H9 (cell line): ENCODE measurements at regions not wholly inside any gene's neighbourhood (a gene's known extent, or its start where the extent isn't known, plus 50 kb on each side); places are given as distances from the start of the nearest gene placed in this dataset.

ENCODE experiments used
- DNase-seq: peaks from one replicate; pipeline ENCODE4 v3.0.0-alpha.2; 2017
- H2AFZ ChIP-seq: one replicate; pipeline ENCODE4 v1.6.1; 2013; ENCODE audit warnings: mild to moderate bottlenecking, low read length, control low read depth, moderate library complexity
- H2AK5ac ChIP-seq: 2 replicates; pipeline ENCODE4 v1.6.1; 2013; ENCODE audit warnings: low read length, control low read depth, mixed read lengths; ENCODE audit not compliant: insufficient read length
- H2BK120ac ChIP-seq: one replicate; pipeline ENCODE4 v1.6.1; 2013; ENCODE audit warnings: low read depth, mild to moderate bottlenecking, low read length, control low read depth, inconsistent platforms; ENCODE audit not compliant: poor library complexity, severe bottlenecking
- H2BK12ac ChIP-seq: 2 replicates; pipeline ENCODE4 v1.6.1; 2013; ENCODE audit warnings: low read length, control low read depth, mixed read lengths, low read depth; ENCODE audit not compliant: insufficient read length
- H2BK15ac ChIP-seq: 2 replicates; pipeline ENCODE4 v1.6.1; 2013; ENCODE audit warnings: low read depth, low read length, control low read depth
- H2BK20ac ChIP-seq: one replicate; pipeline ENCODE4 v1.6.1; 2013; ENCODE audit warnings: low read depth, mild to moderate bottlenecking, low read length, control low read depth, inconsistent platforms; ENCODE audit not compliant: poor library complexity, severe bottlenecking
- H2BK5ac ChIP-seq: 2 replicates; pipeline ENCODE4 v1.6.1; 2013; ENCODE audit warnings: low read length, control low read depth, mixed read lengths; ENCODE audit not compliant: insufficient read length
- H3K14ac ChIP-seq: 2 replicates; pipeline ENCODE4 v1.6.1; 2013; ENCODE audit warnings: low read length, control low read depth; ENCODE audit not compliant: insufficient read depth
- H3K18ac ChIP-seq: 2 replicates; pipeline ENCODE4 v1.6.1; 2013; ENCODE audit warnings: low read depth, mild to moderate bottlenecking, mixed read lengths, low read length, control low read depth; ENCODE audit not compliant: insufficient read length
- H3K23ac ChIP-seq: 2 replicates; pipeline ENCODE4 v1.6.1; 2013; ENCODE audit warnings: low read length, control low read depth, mixed read lengths, low read depth; ENCODE audit not compliant: insufficient read length
- H3K23me2 ChIP-seq: 2 replicates; pipeline ENCODE4 v1.6.1; 2013; ENCODE audit warnings: low read depth, mild to moderate bottlenecking, mixed read lengths, low read length, control low read depth; ENCODE audit not compliant: insufficient read length, poor library complexity, severe bottlenecking
- H3K27ac ChIP-seq: 2 replicates; pipeline ENCODE4 v1.5.1; 2013; ENCODE audit warnings: low read length, control low read depth, mixed read lengths, low read depth; ENCODE audit not compliant: insufficient read length
- H3K27me3 ChIP-seq: 2 replicates; pipeline ENCODE4 v1.6.1; 2013; ENCODE audit warnings: low read length, control low read depth, inconsistent platforms; ENCODE audit not compliant: insufficient read depth
- H3K4ac ChIP-seq: 2 replicates; pipeline ENCODE4 v1.6.1; 2013; ENCODE audit warnings: low read depth, mild to moderate bottlenecking, control low read depth, inconsistent platforms, low read length, moderate library complexity
- H3K4me1 ChIP-seq: 2 replicates; pipeline ENCODE4 v1.6.1; 2013; ENCODE audit warnings: low read length, control low read depth, inconsistent platforms; ENCODE audit not compliant: insufficient read depth
- H3K4me2 ChIP-seq: 2 replicates; pipeline ENCODE4 v1.6.1; 2013; ENCODE audit warnings: low read length, control low read depth, mixed read lengths; ENCODE audit not compliant: insufficient read length, insufficient read depth
- H3K56ac ChIP-seq: 2 replicates; pipeline ENCODE4 v1.6.1; 2013; ENCODE audit warnings: low read depth, mild to moderate bottlenecking, mixed read lengths, low read length, control low read depth; ENCODE audit not compliant: insufficient read length
- H3K79me1 ChIP-seq: 2 replicates; pipeline ENCODE4 v1.6.1; 2013; ENCODE audit warnings: low read depth, mild to moderate bottlenecking, moderate library complexity, low read length, control low read depth, inconsistent platforms; ENCODE audit not compliant: insufficient read depth, poor library complexity, severe bottlenecking
- H3K79me2 ChIP-seq: 2 replicates; pipeline ENCODE4 v1.6.1; 2013; ENCODE audit warnings: low read length, control low read depth, inconsistent platforms; ENCODE audit not compliant: insufficient read depth
- H3K9ac ChIP-seq: 2 replicates; pipeline ENCODE4 v1.6.1; 2013; ENCODE audit warnings: low read length, control low read depth, mixed read lengths; ENCODE audit not compliant: insufficient read length; ENCODE audit errors: extremely low read depth
- H3K9me3 ChIP-seq: one replicate; pipeline ENCODE4 v1.6.1; 2013; ENCODE audit warnings: low read depth, low read length, inconsistent platforms; ENCODE audit not compliant: control insufficient read depth
- H3T11ph ChIP-seq: one replicate; pipeline ENCODE4 v1.6.1; 2013; ENCODE audit warnings: mild to moderate bottlenecking, low read length, control low read depth, inconsistent platforms
- H4K20me1 ChIP-seq: one replicate; pipeline ENCODE4 v1.6.1; 2013; ENCODE audit not compliant: control insufficient read depth, insufficient read length, insufficient read depth
- H4K5ac ChIP-seq: 2 replicates; pipeline ENCODE4 v1.6.1; 2013; ENCODE audit warnings: low read depth, mild to moderate bottlenecking, mixed read lengths, low read length, control low read depth; ENCODE audit not compliant: insufficient read length
- H4K8ac ChIP-seq: replicated peaks from 2 replicates; pipeline ENCODE4 v1.6.1; 2013; ENCODE audit warnings: low read length, control low read depth, mixed read lengths, low read depth; ENCODE audit not compliant: insufficient read length
- H4K91ac ChIP-seq: 2 replicates; pipeline ENCODE4 v1.6.1; 2013; ENCODE audit warnings: low read depth, mild to moderate bottlenecking, moderate library complexity, mixed read lengths, low read length, control low read depth; ENCODE audit not compliant: insufficient read length
- H3K27ac Mint-ChIP-seq, 3 experiments: 2 replicates in 2 of 3; 3 replicates in 1 of 3; pipeline ENCODE4 v1.8.0; 2020 to 2021; ENCODE audit warnings: mixed read lengths in 3 of 3, mild to moderate bottlenecking in 1 of 3, moderate library complexity in 1 of 3
- H3K27me3 Mint-ChIP-seq: 2 replicates; pipeline ENCODE4 v1.8.0; 2021; ENCODE audit warnings: low read depth, mild to moderate bottlenecking, moderate library complexity, mixed read lengths
- H3K36me3 Mint-ChIP-seq, 3 experiments: 2 replicates in 2 of 3; 3 replicates in 1 of 3; pipeline ENCODE4 v1.8.0; 2020 to 2021; ENCODE audit warnings: low read depth in 3 of 3, mixed read lengths in 3 of 3; ENCODE audit not compliant: insufficient read depth in 1 of 3
- H3K4me1 Mint-ChIP-seq, 2 experiments: 2 replicates each; pipeline ENCODE4 v1.8.0; 2020; ENCODE audit warnings: mixed read lengths in 2 of 2
- H3K4me3 Mint-ChIP-seq, 2 experiments: 2 replicates in 1 of 2; 3 replicates in 1 of 2; pipeline ENCODE4 v1.8.0; 2020 to 2021; ENCODE audit warnings: mild to moderate bottlenecking in 2 of 2, mixed read lengths in 2 of 2, moderate library complexity in 1 of 2
- H3K9me3 Mint-ChIP-seq, 2 experiments: 2 replicates in 1 of 2; 3 replicates in 1 of 2; pipeline ENCODE4 v1.8.0; 2020; ENCODE audit warnings: mild to moderate bottlenecking in 2 of 2, mixed read lengths in 2 of 2, moderate library complexity in 1 of 2
- CTCF ChIP-seq: fragments of 200-600 bp; sonication (generic); conservative IDR thresholded peaks from 3 replicates; pipeline ENCODE4 v1.8.0; 2021; ENCODE audit warnings: antibody characterized with exemption, mild to moderate bottlenecking
- WGBS: extraction: QIAGEN DNeasy Blood & Tissue Kit; methylation state at CpG from one replicate; pipeline ENCODE4 v1.1.7; 2013; ENCODE audit warnings: missing lambda C conversion rate, low lambda C conversion rate, mixed read lengths; ENCODE audit not compliant: insufficient read length; ENCODE audit errors: extremely low coverage; 5-methylcytosine and 5-hydroxymethylcytosine counted together

GRCh38 chr22:49176956-49177355 lies 650.7 kb downstream of the BRD1 start:
- Histone ChIP-seq H2AFZ (no peak overlapping the region), H3K14ac (no peak overlapping the region), H4K8ac (no peak overlapping the region), H2BK12ac (no peak overlapping the region), H4K91ac (no peak overlapping the region), H2BK15ac (no peak overlapping the region), H3K18ac (no peak overlapping the region), H3K56ac (no peak overlapping the region), H4K20me1 (no peaks in the 10 kb centered on the region), H3K4me2 (no peak overlapping the region), H2AK5ac (no peak overlapping the region), H3K23me2 (no peaks in the 10 kb centered on the region), H3T11ph (no peak overlapping the region), H3K9ac (no peak overlapping the region), H3K9me3 (no peaks in the 10 kb centered on the region), H3K27ac (no peak overlapping the region), H3K79me1 (no peaks in the 10 kb centered on the region), H2BK5ac (no peak overlapping the region), H3K79me2 (no peaks in the 10 kb centered on the region), H3K27me3 (no peaks in the 10 kb centered on the region), H4K5ac (no peak overlapping the region), H3K23ac (no peak overlapping the region), H2BK20ac (no peak overlapping the region), H3K4me1 (no peaks in the 10 kb centered on the region), H3K4ac (no peak overlapping the region), H2BK120ac (no peak overlapping the region)
- Mint-ChIP-seq H3K27ac (no peak overlapping the region), H3K4me3 (no peak overlapping the region), H3K27me3 (peaks cover 13% of the 10 kb centered on the region), H3K36me3 (peaks cover 0 to 2% (median 0%) of the 10 kb centered on the region in 3 experiments; a peak in 2 of 7 replicates), H3K9me3 (peaks cover 6 to 12% of the 10 kb centered on the region in 2 experiments), H3K4me1 (no peaks in the 10 kb centered on the region)
- no peak for DNase-seq
- no peak for TF ChIP-seq CTCF
- WGBS: no CpG with 5 or more reads among the region's 6 CpGs
